WI38 (cell line): ENCODE measurements at regions not wholly inside any gene's neighbourhood (a gene's known extent, or its start where the extent isn't known, plus 50 kb on each side); places are given as distances from the start of the nearest gene placed in this dataset.

ENCODE experiments used
- H3K4me3 ChIP-seq: 2 replicates; pipeline ENCODE4 v1.5.1; 2011; ENCODE audit warnings: low read depth, mild to moderate bottlenecking, control low read depth, low read length
- TF ChIP-seq, protein P1 (sequence below): IDR thresholded peaks from 2 replicates; pipeline ENCODE4 v1.5.1; 2012; ENCODE audit warnings: low read depth, mild to moderate bottlenecking, control low read depth, low read length

GRCh38 chr12:23463172-23463571, 486.3 kb downstream of the SOX5 start:
- TF ChIP-seq, protein P1, sequence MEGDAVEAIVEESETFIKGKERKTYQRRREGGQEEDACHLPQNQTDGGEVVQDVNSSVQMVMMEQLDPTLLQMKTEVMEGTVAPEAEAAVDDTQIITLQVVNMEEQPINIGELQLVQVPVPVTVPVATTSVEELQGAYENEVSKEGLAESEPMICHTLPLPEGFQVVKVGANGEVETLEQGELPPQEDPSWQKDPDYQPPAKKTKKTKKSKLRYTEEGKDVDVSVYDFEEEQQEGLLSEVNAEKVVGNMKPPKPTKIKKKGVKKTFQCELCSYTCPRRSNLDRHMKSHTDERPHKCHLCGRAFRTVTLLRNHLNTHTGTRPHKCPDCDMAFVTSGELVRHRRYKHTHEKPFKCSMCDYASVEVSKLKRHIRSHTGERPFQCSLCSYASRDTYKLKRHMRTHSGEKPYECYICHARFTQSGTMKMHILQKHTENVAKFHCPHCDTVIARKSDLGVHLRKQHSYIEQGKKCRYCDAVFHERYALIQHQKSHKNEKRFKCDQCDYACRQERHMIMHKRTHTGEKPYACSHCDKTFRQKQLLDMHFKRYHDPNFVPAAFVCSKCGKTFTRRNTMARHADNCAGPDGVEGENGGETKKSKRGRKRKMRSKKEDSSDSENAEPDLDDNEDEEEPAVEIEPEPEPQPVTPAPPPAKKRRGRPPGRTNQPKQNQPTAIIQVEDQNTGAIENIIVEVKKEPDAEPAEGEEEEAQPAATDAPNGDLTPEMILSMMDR, result no peak
- no peak overlapping the region for H3K4me3 ChIP-seq

GRCh38 chr12:23464241-23464812, 485.1 kb downstream of the SOX5 start:
- TF ChIP-seq, protein P1, result no peak

DNA sequence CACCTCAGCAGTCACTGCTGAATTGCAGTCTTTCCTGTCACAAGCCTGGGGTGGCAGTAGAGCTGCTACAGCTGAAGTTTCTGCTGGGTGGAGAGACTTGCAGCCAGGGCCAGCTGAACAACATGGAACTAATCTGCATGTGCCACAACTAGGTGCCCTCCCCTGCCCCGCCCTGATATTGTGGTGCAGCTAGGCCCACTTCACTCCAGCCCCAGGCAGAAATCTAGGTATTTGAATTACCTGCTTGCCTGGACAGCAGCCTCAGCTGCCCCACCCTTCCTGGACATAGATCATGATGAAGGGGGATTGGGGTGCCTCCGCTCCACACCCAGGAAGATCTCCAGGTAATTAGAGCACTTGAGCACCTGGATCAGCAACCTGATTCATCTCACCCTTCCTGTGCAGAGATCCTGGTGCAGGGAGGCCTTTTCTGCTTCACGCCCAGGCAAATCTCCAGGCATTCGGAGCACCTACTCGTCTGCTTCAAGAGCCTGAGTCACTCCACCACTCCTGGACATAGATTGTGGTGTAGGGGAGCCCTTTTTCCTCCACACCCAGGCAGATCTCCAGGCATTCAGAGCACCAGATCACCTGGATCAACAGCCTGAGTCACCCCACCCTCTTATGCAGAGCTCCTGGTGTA, 477.0 kb downstream of the SOX5 start:
- H3K4me3 ChIP-seq, result no peak overlapping the region
- TF ChIP-seq, protein P1, result no peak

More at GRCh38 chr12:23464241-23464812, 485.1 kb downstream of the SOX5 start:
- H3K4me3 ChIP-seq, result no peak overlapping the region

DNA sequence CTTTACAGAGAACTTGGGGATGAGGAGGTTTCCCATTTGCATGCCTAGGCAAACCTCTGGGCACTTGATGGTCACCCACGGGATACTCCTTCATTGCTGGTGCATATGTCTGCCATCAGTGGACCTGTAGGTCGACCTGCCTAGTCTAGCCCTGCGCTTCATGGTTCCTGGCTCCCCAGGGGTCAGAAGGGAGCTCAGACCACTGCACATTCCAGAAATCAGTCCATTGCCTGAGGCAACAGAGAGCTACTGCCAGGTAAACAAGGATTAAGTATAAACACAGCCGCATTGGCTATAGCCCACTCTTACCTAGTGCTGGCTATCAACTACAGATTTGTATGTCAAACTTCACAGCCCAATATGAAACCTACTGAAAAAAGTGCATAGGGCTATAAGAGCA, 476.4 kb downstream of the SOX5 start:
- no peak overlapping the region for H3K4me3 ChIP-seq
- TF ChIP-seq, protein P1, result no peak

GRCh38 chr12:23474438-23474976, 475.0 kb downstream of the SOX5 start:
- H3K4me3 ChIP-seq, result no peak overlapping the region
- TF ChIP-seq, protein P1, result no peak
